MM.1S (cell line): ENCODE measurements at regions not wholly inside any gene's neighbourhood (a gene's known extent, or its start where the extent isn't known, plus 50 kb on each side); places are given as distances from the start of the nearest gene placed in this dataset.

Source experiments
- CTCF ChIP-seq: fragments of 300-600 bp; sonication (generic); IDR thresholded peaks from 2 replicates; pipeline ENCODE4 v1.5.1; 2016; ENCODE audit warnings: antibody characterized with exemption, low read length, mixed read lengths
- EZH2 ChIP-seq: fragments of 300-600 bp; sonication (generic); optimal IDR thresholded peaks from 2 replicates; pipeline ENCODE3; 2017; ENCODE audit warnings: low read depth, mild to moderate bottlenecking, antibody characterized with exemption, low read length, mixed read lengths

- TF ChIP-seq EZH2 (no peak), CTCF (no peak)
Measured at GRCh38 chr17:12342609-12343435, 322.1 kb downstream of the MAP2K4 start.
